CD4-positive, CD25-positive, alpha-beta regulatory T cell (primary cell): ENCODE measurements at regions not wholly inside any gene's neighbourhood (a gene's known extent, or its start where the extent isn't known, plus 50 kb on each side); places are given as distances from the start of the nearest gene placed in this dataset.

Experiments used
- ATAC-seq, 2 donors: fragments of 150-1000 bp; cut with Tn5 transposase; one replicate each; pipeline ENCODE4 v1.10.0; 2021; ENCODE audit warnings: low read depth in 2 of 2, moderate number of reproducible peaks in 2 of 2, moderate library complexity in 1 of 2
- DNase-seq, 3 donors: peaks; one replicate each; pipeline versions ENCODE4 v3.0.0 to v3.0.0-alpha.2; 2012 to 2022; ENCODE audit warnings: mixed read lengths in 1 of 3
- H3K27ac ChIP-seq: one replicate; pipeline ENCODE4 v1.7.0; 2013; ENCODE audit warnings: mild to moderate bottlenecking, low read length; ENCODE audit not compliant: insufficient read depth, poor library complexity, severe bottlenecking
- H3K27me3 ChIP-seq: one replicate; pipeline ENCODE4 v1.7.0; 2013; ENCODE audit warnings: low read length; ENCODE audit not compliant: control insufficient read depth, insufficient read depth
- H3K36me3 ChIP-seq: one replicate; pipeline ENCODE4 v1.7.0; 2013; ENCODE audit warnings: mild to moderate bottlenecking, low read length, moderate library complexity; ENCODE audit not compliant: control insufficient read depth, insufficient read depth
- H3K4me1 ChIP-seq: 2 replicates; pipeline ENCODE4 v1.7.0; 2013; ENCODE audit warnings: mild to moderate bottlenecking, low read length; ENCODE audit not compliant: insufficient read depth, control insufficient read depth, poor library complexity, severe bottlenecking
- H3K4me3 ChIP-seq: one replicate; pipeline ENCODE4 v1.7.0; 2013; ENCODE audit warnings: low read depth, mild to moderate bottlenecking, low read length, moderate library complexity
- H3K9me3 ChIP-seq, 2 experiments: 1 replicate in 1 of 2; 2 replicates in 1 of 2; pipeline ENCODE4 v1.7.0; 2013; ENCODE audit warnings: low read length in 2 of 2, mild to moderate bottlenecking in 1 of 2, moderate library complexity in 1 of 2; ENCODE audit not compliant: control insufficient read depth in 2 of 2
- H3K27ac Mint-ChIP-seq, 3 donors: one replicate each; pipeline ENCODE4 v1.8.0; 2020 to 2022; ENCODE audit warnings: mild to moderate bottlenecking in 3 of 3, mixed read lengths in 3 of 3, moderate library complexity in 2 of 3
- H3K27me3 Mint-ChIP-seq: one replicate; pipeline ENCODE4 v1.8.0; 2022; ENCODE audit warnings: mild to moderate bottlenecking, mixed read lengths
- H3K36me3 Mint-ChIP-seq: one replicate; pipeline ENCODE4 v1.8.0; 2020; ENCODE audit warnings: mixed read lengths
- H3K4me1 Mint-ChIP-seq, 4 donors: one replicate each; pipeline ENCODE4 v1.8.0; 2020 to 2022; ENCODE audit warnings: mixed read lengths in 4 of 4, mild to moderate bottlenecking in 1 of 4
- H3K4me3 Mint-ChIP-seq, 4 donors: one replicate each; pipeline ENCODE4 v1.8.0; 2020 to 2022; ENCODE audit warnings: mild to moderate bottlenecking in 4 of 4, mixed read lengths in 4 of 4, moderate library complexity in 3 of 4
- H3K9me3 Mint-ChIP-seq, 7 donors: one replicate each; pipeline ENCODE4 v1.8.0; 2020 to 2022; ENCODE audit warnings: mixed read lengths in 7 of 7, mild to moderate bottlenecking in 3 of 7, moderate library complexity in 2 of 7

GRCh38 chr13:31919971-31920726, 111.4 kb upstream of the FRY start:
- Mint-ChIP-seq H3K4me3 (no peak overlapping the region), H3K27me3 (peaks cover 13% of the 10 kb centered on the region), H3K27ac (peak overlapping the region in 1 of 3 donors; percentile 23), H3K36me3 (no peaks in the 10 kb centered on the region), H3K4me1 (peaks cover 0 to 6% (median 0%) of the 10 kb centered on the region in 4 donors), H3K9me3 (peaks cover 0 to 9% (median 0%) of the 10 kb centered on the region in 7 donors)
- Histone ChIP-seq H3K4me1 (no peaks in the 10 kb centered on the region), H3K9me3 (no peaks in the 10 kb centered on the region), H3K36me3 (no peaks in the 10 kb centered on the region), H3K27me3 (no peaks in the 10 kb centered on the region), H3K4me3 (no peak overlapping the region), H3K27ac (no peak overlapping the region)
- DNase-seq, result no peak
- no peak for ATAC-seq

GRCh38 chr13:31920727-31921100, 110.9 kb upstream of the FRY start:
- Mint-ChIP-seq H3K4me3 (no peak overlapping the region), H3K27ac (no peak overlapping the region)
- H3K4me3 ChIP-seq, result no peak overlapping the region

GRCh38 chr13:31922724-31923123, 108.8 kb upstream of the FRY start:
- no peak overlapping the region for H3K27ac ChIP-seq
- H3K4me1 Mint-ChIP-seq, result peaks cover 0 to 6% (median 0%) of the 10 kb centered on the region in 4 donors
- H3K4me1 ChIP-seq, result no peaks in the 10 kb centered on the region

More at GRCh38 chr13:31920727-31921100, 110.9 kb upstream of the FRY start:
- no peaks in the 10 kb centered on the region for H3K9me3 ChIP-seq
- H3K27ac ChIP-seq, result no peak overlapping the region
- ATAC-seq, result no peak
- Mint-ChIP-seq H3K4me1 (peaks cover 0 to 6% (median 0%) of the 10 kb centered on the region in 4 donors), H3K9me3 (peaks cover 0 to 9% (median 0%) of the 10 kb centered on the region in 7 donors), H3K27me3 (peaks cover 13% of the 10 kb centered on the region), H3K36me3 (no peaks in the 10 kb centered on the region)
- no peaks in the 10 kb centered on the region for H3K36me3 ChIP-seq
- H3K27me3 ChIP-seq, result no peaks in the 10 kb centered on the region
- no peaks in the 10 kb centered on the region for H3K4me1 ChIP-seq
- no peak for DNase-seq

GRCh38 chr13:31923134-31923763, 108.3 kb upstream of the FRY start:
- H3K27me3 Mint-ChIP-seq, result peaks cover 13% of the 10 kb centered on the region
- H3K27me3 ChIP-seq, result no peaks in the 10 kb centered on the region
- no peak for DNase-seq
- no peaks in the 10 kb centered on the region for H3K9me3 ChIP-seq
- H3K4me1 Mint-ChIP-seq, result peaks cover 0 to 6% (median 0%) of the 10 kb centered on the region in 4 donors
- no peaks in the 10 kb centered on the region for H3K36me3 ChIP-seq
- ATAC-seq, result no peak
- H3K27ac ChIP-seq, result no peak overlapping the region
- no peaks in the 10 kb centered on the region for H3K4me1 ChIP-seq
- no peak overlapping the region for H3K4me3 ChIP-seq
- peaks cover 0 to 8% (median 0%) of the 10 kb centered on the region in 7 donors for H3K9me3 Mint-ChIP-seq
- no peaks in the 10 kb centered on the region for H3K36me3 Mint-ChIP-seq
- H3K27ac Mint-ChIP-seq, result no peak overlapping the region
- H3K4me3 Mint-ChIP-seq, result no peak overlapping the region

More at GRCh38 chr13:31922724-31923123, 108.8 kb upstream of the FRY start:
- H3K9me3 ChIP-seq, result no peaks in the 10 kb centered on the region
- no peaks in the 10 kb centered on the region for H3K27me3 ChIP-seq
- no peaks in the 10 kb centered on the region for H3K36me3 ChIP-seq
- Mint-ChIP-seq H3K36me3 (no peaks in the 10 kb centered on the region), H3K27me3 (peaks cover 13% of the 10 kb centered on the region), H3K27ac (no peak overlapping the region), H3K4me3 (no peak overlapping the region), H3K9me3 (peaks cover 0 to 8% (median 0%) of the 10 kb centered on the region in 7 donors)
- no peak for ATAC-seq
- DNase-seq, result no peak
- H3K4me3 ChIP-seq, result no peak overlapping the region

DNA sequence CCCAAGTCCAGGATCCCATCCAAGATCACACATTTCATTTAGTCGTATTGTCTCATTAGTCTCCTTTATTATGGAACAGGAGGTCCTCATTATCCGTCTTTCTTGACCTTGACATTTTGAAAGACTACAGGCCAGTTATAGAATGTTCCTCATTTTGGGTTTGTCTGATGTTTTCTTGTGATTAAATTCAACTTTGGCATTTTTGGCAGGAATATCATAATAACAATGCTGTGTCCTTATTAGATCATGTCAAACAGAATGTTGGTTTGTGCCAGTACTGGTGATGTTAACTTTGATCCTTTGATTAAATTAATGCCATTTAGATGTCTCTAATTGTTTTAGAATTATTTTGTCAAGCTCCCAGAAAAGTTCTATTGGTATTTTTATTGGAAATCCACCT, 106.5 kb upstream of the FRY start:
- Histone ChIP-seq H3K9me3 (no peaks in the 10 kb centered on the region), H3K4me1 (no peaks in the 10 kb centered on the region), H3K36me3 (no peaks in the 10 kb centered on the region), H3K27ac (no peak overlapping the region), H3K4me3 (no peak overlapping the region), H3K27me3 (no peaks in the 10 kb centered on the region)
- H3K27ac Mint-ChIP-seq, result no peak overlapping the region
- ATAC-seq (no peak), DNase-seq (no peak)
- H3K4me1 Mint-ChIP-seq, result peaks cover 0 to 6% (median 0%) of the 10 kb centered on the region in 4 donors
- peaks cover 0 to 8% (median 0%) of the 10 kb centered on the region in 7 donors for H3K9me3 Mint-ChIP-seq
- H3K4me3 Mint-ChIP-seq, result no peak overlapping the region
- H3K36me3 Mint-ChIP-seq, result no peaks in the 10 kb centered on the region
- peaks cover 7% of the 10 kb centered on the region for H3K27me3 Mint-ChIP-seq

DNA sequence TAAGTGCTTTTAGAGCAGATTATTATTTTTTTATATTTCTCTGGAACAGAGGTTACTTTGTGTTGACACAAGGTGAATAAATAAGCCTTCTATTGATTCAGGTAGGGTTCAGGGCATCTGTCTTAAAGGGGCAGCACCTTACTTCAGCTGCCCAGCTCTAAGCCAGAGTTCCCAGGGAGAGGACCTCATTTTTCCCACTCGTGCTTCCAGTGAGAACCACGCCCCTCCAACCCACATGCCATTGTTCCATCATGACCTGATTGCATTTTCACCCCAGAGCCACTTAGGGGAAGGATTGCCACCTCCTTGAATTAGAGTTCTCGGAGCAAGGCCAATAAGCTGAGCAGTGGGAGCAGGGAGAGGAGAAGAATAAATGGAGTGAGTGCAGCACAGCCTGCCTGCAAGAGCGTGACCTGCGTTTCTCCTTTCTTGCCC, 104.3 kb upstream of the FRY start:
- Histone ChIP-seq H3K27me3 (no peaks in the 10 kb centered on the region), H3K4me1 (no peaks in the 10 kb centered on the region), H3K27ac (no peak overlapping the region), H3K9me3 (no peaks in the 10 kb centered on the region), H3K36me3 (no peaks in the 10 kb centered on the region), H3K4me3 (no peak overlapping the region)
- no peaks in the 10 kb centered on the region for H3K36me3 Mint-ChIP-seq
- ATAC-seq, result no peak
- no peak for DNase-seq
- H3K27me3 Mint-ChIP-seq, result peaks cover 7% of the 10 kb centered on the region
- no peak overlapping the region for H3K27ac Mint-ChIP-seq
- H3K4me1 Mint-ChIP-seq, result peaks cover 0 to 6% (median 0%) of the 10 kb centered on the region in 4 donors
- no peak overlapping the region for H3K4me3 Mint-ChIP-seq
- H3K9me3 Mint-ChIP-seq, result peaks cover 0 to 8% (median 0%) of the 10 kb centered on the region in 7 donors

- H3K4me3 Mint-ChIP-seq, result no peak overlapping the region
- no peaks in the 10 kb centered on the region for H3K36me3 Mint-ChIP-seq
These were observed 102.4 kb upstream of the FRY start for GRCh38 chr13:31929031-31929770.

More at GRCh38 chr13:31929031-31929770, 102.4 kb upstream of the FRY start:
- Mint-ChIP-seq H3K27ac (no peak overlapping the region), H3K27me3 (peaks cover 4% of the 10 kb centered on the region), H3K9me3 (peaks cover 0 to 6% (median 0%) of the 10 kb centered on the region in 7 donors), H3K4me1 (no peaks in the 10 kb centered on the region)
- Histone ChIP-seq H3K4me1 (no peaks in the 10 kb centered on the region), H3K27me3 (no peaks in the 10 kb centered on the region), H3K4me3 (no peak overlapping the region), H3K36me3 (no peaks in the 10 kb centered on the region), H3K9me3 (no peaks in the 10 kb centered on the region), H3K27ac (no peak overlapping the region)
- no peak for DNase-seq
- ATAC-seq, result no peak
